ENCODE measurements at regions not wholly inside any gene's neighbourhood (a gene's known extent, or its start where the extent isn't known, plus 50 kb on each side); places are given as distances from the start of the nearest gene placed in this dataset.

DNA sequence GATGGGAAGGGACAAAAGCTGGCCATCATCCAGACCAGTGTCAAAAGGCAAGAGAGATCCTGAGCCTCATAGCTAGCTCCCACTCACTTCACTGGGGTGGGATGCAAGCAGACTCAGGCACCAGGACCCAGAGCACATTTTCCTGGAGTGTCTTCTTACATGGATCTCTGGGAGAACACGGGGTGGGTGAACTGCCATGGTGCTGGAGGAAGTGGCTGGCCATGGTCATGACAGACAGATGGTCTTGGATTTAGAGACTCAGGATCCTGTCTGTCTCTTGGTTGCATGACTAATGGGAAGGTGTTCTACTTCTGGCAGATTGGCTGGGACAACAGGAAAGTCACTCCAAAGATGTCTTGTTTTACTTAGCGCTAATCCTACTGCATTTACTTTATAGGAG lies 311.5 kb downstream of the ATP23 start:
- no peak overlapping the region for H3K4me3 ChIP-seq (replicated peaks; ENCODE audit: low read depth, low read length)
- TF ChIP-seq, protein P1, sequence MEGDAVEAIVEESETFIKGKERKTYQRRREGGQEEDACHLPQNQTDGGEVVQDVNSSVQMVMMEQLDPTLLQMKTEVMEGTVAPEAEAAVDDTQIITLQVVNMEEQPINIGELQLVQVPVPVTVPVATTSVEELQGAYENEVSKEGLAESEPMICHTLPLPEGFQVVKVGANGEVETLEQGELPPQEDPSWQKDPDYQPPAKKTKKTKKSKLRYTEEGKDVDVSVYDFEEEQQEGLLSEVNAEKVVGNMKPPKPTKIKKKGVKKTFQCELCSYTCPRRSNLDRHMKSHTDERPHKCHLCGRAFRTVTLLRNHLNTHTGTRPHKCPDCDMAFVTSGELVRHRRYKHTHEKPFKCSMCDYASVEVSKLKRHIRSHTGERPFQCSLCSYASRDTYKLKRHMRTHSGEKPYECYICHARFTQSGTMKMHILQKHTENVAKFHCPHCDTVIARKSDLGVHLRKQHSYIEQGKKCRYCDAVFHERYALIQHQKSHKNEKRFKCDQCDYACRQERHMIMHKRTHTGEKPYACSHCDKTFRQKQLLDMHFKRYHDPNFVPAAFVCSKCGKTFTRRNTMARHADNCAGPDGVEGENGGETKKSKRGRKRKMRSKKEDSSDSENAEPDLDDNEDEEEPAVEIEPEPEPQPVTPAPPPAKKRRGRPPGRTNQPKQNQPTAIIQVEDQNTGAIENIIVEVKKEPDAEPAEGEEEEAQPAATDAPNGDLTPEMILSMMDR (IDR thresholded peaks at IDR 0.05; ENCODE audit: low read length, missing control alignments) = no peak
- DNase-seq (ENCODE audit: low read depth) = no peak

DNA sequence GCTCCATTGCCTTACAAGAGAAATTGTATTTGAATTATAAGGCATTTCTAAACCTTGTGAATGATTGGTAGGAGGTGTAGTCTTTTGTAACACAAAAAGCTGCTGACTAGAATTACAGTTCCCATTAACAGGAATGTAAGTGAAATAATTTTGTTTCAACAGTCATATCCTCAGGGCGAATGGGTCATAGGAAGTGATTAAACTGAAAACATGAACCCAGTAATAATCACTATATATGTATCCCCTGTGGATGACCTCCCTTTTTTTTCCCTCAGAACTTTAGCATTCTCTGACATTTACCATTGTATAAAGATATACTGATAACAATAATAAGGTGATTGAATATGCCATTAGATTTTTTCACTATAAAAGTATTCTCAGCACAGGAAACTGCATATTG lies 312.3 kb downstream of the ATP23 start:
- no peak for DNase-seq (ENCODE audit: low read depth)

GRCh38 chr12:58254463-58255100 lies 313.2 kb downstream of the ATP23 start:
- no peak for DNase-seq (ENCODE audit: low read depth)
- H3K4me3 ChIP-seq (replicated peaks; ENCODE audit: low read depth, low read length) = no peak overlapping the region
- TF ChIP-seq, protein P1 (IDR thresholded peaks at IDR 0.05; ENCODE audit: low read length, missing control alignments) = no peak

More for the DNA sequence above, 312.3 kb downstream of the ATP23 start:
- no peak overlapping the region for H3K4me3 ChIP-seq (replicated peaks; ENCODE audit: low read depth, low read length)
- TF ChIP-seq, protein P1 (IDR thresholded peaks at IDR 0.05; ENCODE audit: low read length, missing control alignments) = no peak

DNA sequence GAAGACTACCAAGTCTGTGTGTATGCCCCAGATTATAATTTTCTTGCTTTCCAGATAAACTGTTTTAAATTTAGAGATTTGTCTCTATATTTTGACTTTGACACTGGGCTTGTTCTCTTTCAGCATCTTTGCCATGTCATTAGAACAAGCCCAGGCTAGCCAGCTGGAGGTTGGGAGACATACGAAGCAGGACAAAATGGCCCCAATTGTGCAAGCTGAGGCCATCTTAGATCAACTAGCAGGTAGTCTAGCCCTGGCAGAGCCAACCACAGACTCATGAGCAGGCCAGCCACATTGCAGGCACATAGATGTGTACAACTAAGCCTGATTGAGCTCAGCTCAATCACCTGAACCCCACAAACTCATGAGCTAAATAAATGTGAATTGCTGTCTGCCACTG lies 321.4 kb downstream of the ATP23 start:
- H3K4me3 ChIP-seq (replicated peaks; ENCODE audit: low read depth, low read length) = no peak overlapping the region
- DNase-seq (ENCODE audit: low read depth) = no peak
- TF ChIP-seq, protein P1 (IDR thresholded peaks at IDR 0.05; ENCODE audit: low read length, missing control alignments) = no peak

- H3K4me3 ChIP-seq (replicated peaks; ENCODE audit: low read depth, low read length) = no peak overlapping the region
- TF ChIP-seq, protein P1 (IDR thresholded peaks at IDR 0.05; ENCODE audit: low read length, missing control alignments) = no peak
- no peak for DNase-seq (ENCODE audit: low read depth)
Observed at GRCh38 chr12:58263816-58264215, 322.4 kb downstream of the ATP23 start.

DNA sequence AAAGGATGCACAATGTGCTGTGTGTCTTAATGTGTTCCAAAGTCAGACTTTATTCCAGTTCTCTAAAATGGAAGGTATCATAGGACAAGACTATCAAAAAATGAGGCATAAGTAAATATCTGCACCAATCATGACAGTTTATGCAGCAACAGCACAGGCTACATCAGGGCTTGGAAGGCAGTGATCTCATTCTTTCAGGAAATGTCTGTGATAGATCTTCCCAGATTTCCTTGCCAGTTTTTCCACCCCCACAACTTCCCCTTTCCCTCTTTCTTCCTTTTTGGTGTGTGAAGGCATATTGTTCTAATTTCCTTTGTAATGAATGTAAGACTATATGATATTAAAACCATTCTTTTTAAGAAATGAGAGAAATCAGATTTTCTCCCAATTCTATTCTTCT lies 326.7 kb downstream of the ATP23 start:
- TF ChIP-seq, protein P1 (IDR thresholded peaks at IDR 0.05; ENCODE audit: low read length, missing control alignments) = no peak
- no peak overlapping the region for H3K4me3 ChIP-seq (replicated peaks; ENCODE audit: low read depth, low read length)
- DNase-seq (ENCODE audit: low read depth) = peak; percentile 70

DNA sequence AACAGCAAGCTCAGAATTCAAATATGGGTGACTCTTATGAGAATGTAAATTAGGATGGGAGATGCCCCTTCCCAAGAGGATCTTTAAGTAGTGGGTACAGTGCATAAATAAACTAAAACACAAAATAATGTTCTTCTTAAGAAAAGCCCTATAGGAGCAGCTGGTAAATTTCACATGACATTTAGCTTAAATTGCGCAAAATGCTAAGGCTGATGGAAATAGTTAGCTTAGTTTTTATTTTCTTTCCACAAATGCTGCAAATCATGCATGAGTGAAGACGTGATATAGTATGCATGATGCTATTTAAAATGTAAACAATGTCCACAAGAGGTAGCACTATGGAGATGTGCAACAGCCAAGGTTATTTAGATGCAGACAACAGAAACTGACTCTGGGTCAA lies 328.1 kb downstream of the ATP23 start:
- peak; percentile 11 for DNase-seq (ENCODE audit: low read depth)
- H3K4me3 ChIP-seq (replicated peaks; ENCODE audit: low read depth, low read length) = no peak overlapping the region
- TF ChIP-seq, protein P1 (IDR thresholded peaks at IDR 0.05; ENCODE audit: low read length, missing control alignments) = no peak

Measured in fibroblast of pulmonary artery (primary cell).